ENCODE measurements at regions not wholly inside any gene's neighbourhood (a gene's known extent, or its start where the extent isn't known, plus 50 kb on each side); places are given as distances from the start of the nearest gene placed in this dataset.
"Not testable (repeated sequence)": the region's sequence is repeated elsewhere in the genome, so short reads cannot be mapped to it uniquely, and the experiment has no call there.

GRCh38 chr2:48197618-48198017 lies 116.9 kb upstream of the FOXN2 start:
- DNase-seq = no peak

GRCh38 chr2:48198371-48198770 lies 116.1 kb upstream of the FOXN2 start:
- no peak for DNase-seq

GRCh38 chr2:48199070-48199469 lies 115.4 kb upstream of the FOXN2 start:
- DNase-seq = no peak

- DNase-seq = no peak
Observed at GRCh38 chr2:48200620-48201293, 113.7 kb upstream of the FOXN2 start.

GRCh38 chr2:48201435-48201834 lies 113.0 kb upstream of the FOXN2 start:
- not testable (repeated sequence) for DNase-seq

- DNase-seq = no peak
Observed at GRCh38 chr2:48202863-48203642, 111.4 kb upstream of the FOXN2 start.

- DNase-seq = no peak
Observed at GRCh38 chr2:48203668-48204067, 110.8 kb upstream of the FOXN2 start.

GRCh38 chr2:48204750-48205136 lies 109.7 kb upstream of the FOXN2 start:
- no peak for DNase-seq

- no peak for DNase-seq
Observed at GRCh38 chr2:48205137-48205798, 109.2 kb upstream of the FOXN2 start.

GRCh38 chr2:48206056-48206656 lies 108.3 kb upstream of the FOXN2 start:
- not testable (repeated sequence) for DNase-seq

- no peak for DNase-seq
Observed at GRCh38 chr2:48207201-48207641, 107.3 kb upstream of the FOXN2 start.

GRCh38 chr2:48207851-48208250 lies 106.6 kb upstream of the FOXN2 start:
- DNase-seq = no peak

GRCh38 chr2:48209214-48209885 lies 105.1 kb upstream of the FOXN2 start:
- DNase-seq = no peak

- no peak for DNase-seq
Observed at GRCh38 chr2:48210189-48210588, 104.3 kb upstream of the FOXN2 start.

- DNase-seq = no peak
Observed at GRCh38 chr2:48213646-48214045, 100.8 kb upstream of the FOXN2 start.

GRCh38 chr2:48218169-48218568 lies 96.3 kb upstream of the FOXN2 start:
- DNase-seq = no peak

- DNase-seq = no peak
Observed at GRCh38 chr2:48219234-48219554, 95.3 kb upstream of the FOXN2 start.

- no peak for DNase-seq
Observed at GRCh38 chr2:48219555-48220436, 94.7 kb upstream of the FOXN2 start.

- no peak for DNase-seq
Observed at GRCh38 chr2:48220501-48220900, 94.0 kb upstream of the FOXN2 start.

- no peak for DNase-seq
Observed at GRCh38 chr2:48221846-48222516, 92.5 kb upstream of the FOXN2 start.

GRCh38 chr2:48227617-48228344 lies 86.7 kb upstream of the FOXN2 start:
- DNase-seq = no peak

Data from NCI-H2107 (cell line).